HT1080 (cell line): ENCODE measurements at regions not wholly inside any gene's neighbourhood (a gene's known extent, or its start where the extent isn't known, plus 50 kb on each side); places are given as distances from the start of the nearest gene placed in this dataset.

Experiments used
- DNase-seq: peaks from one replicate; pipeline ENCODE4 v3.0.0-alpha.2; 2015; ENCODE audit warnings: low read depth

GRCh38 chr19:30790056-30790680 is 418.0 kb downstream of the ZNF536 start:
- DNase-seq: no peak

- no peak for DNase-seq
Observed at GRCh38 chr19:30788105-30788765, 416.1 kb downstream of the ZNF536 start.

GRCh38 chr19:30785458-30786137 is 413.4 kb downstream of the ZNF536 start:
- DNase-seq: no peak

- DNase-seq: peak; percentile 23
Observed at GRCh38 chr19:30784850-30785457, 412.8 kb downstream of the ZNF536 start.

- no peak for DNase-seq
Observed at GRCh38 chr19:30783936-30784335, 411.8 kb downstream of the ZNF536 start.

GRCh38 chr19:30783212-30783611 is 411.0 kb downstream of the ZNF536 start:
- DNase-seq: no peak

GRCh38 chr19:30781519-30781918 is 409.3 kb downstream of the ZNF536 start:
- DNase-seq: no peak

- no peak for DNase-seq
Observed at GRCh38 chr19:30781047-30781446, 408.9 kb downstream of the ZNF536 start.

- no peak for DNase-seq
Observed at GRCh38 chr19:30780456-30780855, 408.3 kb downstream of the ZNF536 start.

GRCh38 chr19:30780032-30780431 is 407.8 kb downstream of the ZNF536 start:
- no peak for DNase-seq

GRCh38 chr19:30778961-30779715 is 407.0 kb downstream of the ZNF536 start:
- no peak for DNase-seq

GRCh38 chr19:30778061-30778460 is 405.9 kb downstream of the ZNF536 start:
- DNase-seq: no peak

GRCh38 chr19:30775956-30776355 is 403.8 kb downstream of the ZNF536 start:
- DNase-seq: no peak

GRCh38 chr19:30774252-30774766 is 402.1 kb downstream of the ZNF536 start:
- DNase-seq: no peak

- no peak for DNase-seq
Observed at GRCh38 chr19:30762651-30763050, 390.5 kb downstream of the ZNF536 start.

- DNase-seq: no peak
Observed at GRCh38 chr19:30760014-30760413, 387.8 kb downstream of the ZNF536 start.

- no peak for DNase-seq
Observed at GRCh38 chr19:30757837-30758617, 385.8 kb downstream of the ZNF536 start.

GRCh38 chr19:30757104-30757836 is 385.1 kb downstream of the ZNF536 start:
- DNase-seq: no peak

GRCh38 chr19:30755581-30755980 is 383.4 kb downstream of the ZNF536 start:
- no peak for DNase-seq

GRCh38 chr19:30754162-30754561 is 382.0 kb downstream of the ZNF536 start:
- no peak for DNase-seq
